Epithelial cell of proximal tubule (primary cell): ENCODE measurements at regions not wholly inside any gene's neighbourhood (a gene's known extent, or its start where the extent isn't known, plus 50 kb on each side); places are given as distances from the start of the nearest gene placed in this dataset.
"Not testable (repeated sequence)": the region's sequence is repeated elsewhere in the genome, so short reads cannot be mapped to it uniquely, and the experiment has no call there.

Experiments
- DNase-seq: peaks from one replicate; pipeline ENCODE4 v3.0.0-alpha.2; 2011; ENCODE audit warnings: low read depth
- H3K4me3 ChIP-seq: 2 replicates; pipeline ENCODE4 v1.5.1; 2011; ENCODE audit warnings: low read depth, mild to moderate bottlenecking, low read length
- TF ChIP-seq, protein P1 (sequence below): conservative IDR thresholded peaks from 2 replicates; pipeline ENCODE4 v1.5.1; 2012; ENCODE audit warnings: low read depth, mild to moderate bottlenecking, low read length

GRCh38 chr13:86253497-86253896 is 454.3 kb upstream of the SLITRK6 start:
- not testable (repeated sequence) for DNase-seq, H3K4me3 ChIP-seq

GRCh38 chr13:86255820-86256219 is 456.6 kb upstream of the SLITRK6 start:
- not testable (repeated sequence) for H3K4me3 ChIP-seq, DNase-seq

GRCh38 chr13:86269511-86269910 is 470.3 kb upstream of the SLITRK6 start:
- no peak for DNase-seq
- TF ChIP-seq, protein P1, sequence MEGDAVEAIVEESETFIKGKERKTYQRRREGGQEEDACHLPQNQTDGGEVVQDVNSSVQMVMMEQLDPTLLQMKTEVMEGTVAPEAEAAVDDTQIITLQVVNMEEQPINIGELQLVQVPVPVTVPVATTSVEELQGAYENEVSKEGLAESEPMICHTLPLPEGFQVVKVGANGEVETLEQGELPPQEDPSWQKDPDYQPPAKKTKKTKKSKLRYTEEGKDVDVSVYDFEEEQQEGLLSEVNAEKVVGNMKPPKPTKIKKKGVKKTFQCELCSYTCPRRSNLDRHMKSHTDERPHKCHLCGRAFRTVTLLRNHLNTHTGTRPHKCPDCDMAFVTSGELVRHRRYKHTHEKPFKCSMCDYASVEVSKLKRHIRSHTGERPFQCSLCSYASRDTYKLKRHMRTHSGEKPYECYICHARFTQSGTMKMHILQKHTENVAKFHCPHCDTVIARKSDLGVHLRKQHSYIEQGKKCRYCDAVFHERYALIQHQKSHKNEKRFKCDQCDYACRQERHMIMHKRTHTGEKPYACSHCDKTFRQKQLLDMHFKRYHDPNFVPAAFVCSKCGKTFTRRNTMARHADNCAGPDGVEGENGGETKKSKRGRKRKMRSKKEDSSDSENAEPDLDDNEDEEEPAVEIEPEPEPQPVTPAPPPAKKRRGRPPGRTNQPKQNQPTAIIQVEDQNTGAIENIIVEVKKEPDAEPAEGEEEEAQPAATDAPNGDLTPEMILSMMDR, result no peak

GRCh38 chr13:86282442-86282841 is 483.2 kb upstream of the SLITRK6 start:
- peak; percentile 31 for DNase-seq
- TF ChIP-seq, protein P1, result no peak
- no peak overlapping the region for H3K4me3 ChIP-seq

More at GRCh38 chr13:86269511-86269910, 470.3 kb upstream of the SLITRK6 start:
- H3K4me3 ChIP-seq, result no peak overlapping the region

DNA sequence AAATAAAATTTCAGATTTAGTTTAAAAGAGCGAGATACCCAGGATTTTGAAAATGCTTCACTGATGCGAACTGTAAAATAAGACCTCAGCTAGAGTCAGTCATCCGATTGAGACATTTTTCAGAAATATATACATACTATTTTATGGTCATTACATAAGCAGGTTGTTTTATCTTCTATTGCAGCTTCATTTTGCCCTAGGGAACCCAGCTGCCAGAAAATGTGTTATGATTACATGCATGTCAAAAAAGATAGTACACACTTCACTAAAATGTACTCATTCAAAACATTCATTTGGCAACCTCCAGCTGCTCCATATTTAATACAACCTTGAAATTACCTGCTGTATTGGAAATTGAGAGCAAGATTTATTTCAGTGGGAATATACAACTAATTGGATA is 483.8 kb upstream of the SLITRK6 start:
- no peak for DNase-seq
- TF ChIP-seq, protein P1, result no peak
- no peak overlapping the region for H3K4me3 ChIP-seq

DNA sequence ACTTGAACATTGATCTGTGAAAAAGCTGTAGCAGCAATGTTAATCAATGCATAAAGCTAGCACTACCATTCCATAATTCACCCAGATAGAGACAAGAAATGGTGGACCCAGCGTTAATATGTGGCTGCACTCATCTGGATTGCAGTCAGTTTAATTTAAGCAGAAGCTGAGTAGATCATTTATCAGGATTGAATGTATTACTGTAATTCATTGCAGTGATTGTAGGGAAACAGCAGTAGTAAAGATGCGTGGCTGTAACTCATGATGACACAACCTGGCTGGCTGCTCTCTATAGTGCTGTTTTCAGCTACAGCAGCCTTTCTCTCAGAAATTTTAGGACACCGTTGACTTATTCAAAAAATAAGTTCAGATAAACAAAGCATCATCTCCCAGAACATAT is 499.5 kb upstream of the SLITRK6 start:
- TF ChIP-seq, protein P1, result no peak
- H3K4me3 ChIP-seq, result no peak overlapping the region
- DNase-seq, result peak; percentile 45

DNA sequence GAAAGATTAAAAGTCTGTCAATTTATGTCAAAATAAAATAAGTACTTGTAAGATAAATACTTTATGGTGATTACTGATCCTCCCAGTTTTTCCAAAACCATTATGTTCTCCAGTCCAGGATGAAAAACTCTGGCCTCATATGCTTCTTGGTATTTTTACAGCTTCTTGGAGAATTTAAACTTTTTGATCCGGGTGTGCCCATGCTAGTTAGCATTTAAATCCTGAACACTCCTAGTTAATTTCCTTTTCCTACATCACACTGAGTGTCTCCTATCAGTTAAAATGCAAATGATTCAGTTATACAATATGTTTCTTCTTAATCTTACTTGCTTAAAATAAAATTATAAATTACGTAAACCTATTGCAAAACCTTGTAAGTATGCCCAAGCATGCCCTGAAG is 499.9 kb upstream of the SLITRK6 start:
- no peak for DNase-seq
- TF ChIP-seq, protein P1, result no peak
- no peak overlapping the region for H3K4me3 ChIP-seq

GRCh38 chr13:86309881-86310280 is 510.7 kb upstream of the SLITRK6 start:
- TF ChIP-seq, protein P1, result no peak
- no peak overlapping the region for H3K4me3 ChIP-seq
- no peak for DNase-seq
